Suprapubic skin (tissue), 3 donors: ENCODE measurements at regions not wholly inside any gene's neighbourhood (a gene's known extent, or its start where the extent isn't known, plus 50 kb on each side); places are given as distances from the start of the nearest gene placed in this dataset.

Experiments used
- EP300 ChIP-seq: sonication (generic); formaldehyde crosslinking; IDR thresholded peaks from one replicate; pipeline ENCODE4 v1.6.1; 2017; ENCODE audit warnings: antibody characterized with exemption
- TF ChIP-seq, protein P1 (sequence below), 2 donors: fragments of 200-600 bp in 1 of 2; fragments of 450-650 bp in 1 of 2; sonication (generic) in 1 of 2; IDR thresholded peaks; one replicate each; pipeline ENCODE4 v1.5.1; 2016 to 2019; ENCODE audit warnings: antibody characterized with exemption in 2 of 2, mild to moderate bottlenecking in 1 of 2, moderate library complexity in 1 of 2

DNA sequence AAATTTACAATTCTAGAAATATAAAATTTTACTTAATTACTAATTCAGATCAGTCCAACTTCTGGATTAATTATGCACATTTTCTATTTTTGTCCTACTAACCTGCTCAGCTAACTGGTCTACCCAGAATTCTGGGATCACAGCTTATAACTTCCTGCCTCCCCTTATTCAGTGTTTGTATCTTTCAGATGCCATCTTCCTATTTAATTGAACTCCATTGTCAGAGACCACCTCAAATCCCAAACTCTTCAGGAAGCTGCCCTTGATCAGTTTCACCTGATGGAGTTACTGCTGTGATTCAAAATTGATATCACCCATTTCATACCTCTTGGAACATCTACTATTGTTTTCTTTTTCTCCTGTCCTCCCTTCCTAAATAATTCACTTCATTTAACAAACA, 259.2 kb downstream of the WDR11 start:
- TF ChIP-seq, protein P1, sequence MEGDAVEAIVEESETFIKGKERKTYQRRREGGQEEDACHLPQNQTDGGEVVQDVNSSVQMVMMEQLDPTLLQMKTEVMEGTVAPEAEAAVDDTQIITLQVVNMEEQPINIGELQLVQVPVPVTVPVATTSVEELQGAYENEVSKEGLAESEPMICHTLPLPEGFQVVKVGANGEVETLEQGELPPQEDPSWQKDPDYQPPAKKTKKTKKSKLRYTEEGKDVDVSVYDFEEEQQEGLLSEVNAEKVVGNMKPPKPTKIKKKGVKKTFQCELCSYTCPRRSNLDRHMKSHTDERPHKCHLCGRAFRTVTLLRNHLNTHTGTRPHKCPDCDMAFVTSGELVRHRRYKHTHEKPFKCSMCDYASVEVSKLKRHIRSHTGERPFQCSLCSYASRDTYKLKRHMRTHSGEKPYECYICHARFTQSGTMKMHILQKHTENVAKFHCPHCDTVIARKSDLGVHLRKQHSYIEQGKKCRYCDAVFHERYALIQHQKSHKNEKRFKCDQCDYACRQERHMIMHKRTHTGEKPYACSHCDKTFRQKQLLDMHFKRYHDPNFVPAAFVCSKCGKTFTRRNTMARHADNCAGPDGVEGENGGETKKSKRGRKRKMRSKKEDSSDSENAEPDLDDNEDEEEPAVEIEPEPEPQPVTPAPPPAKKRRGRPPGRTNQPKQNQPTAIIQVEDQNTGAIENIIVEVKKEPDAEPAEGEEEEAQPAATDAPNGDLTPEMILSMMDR (IDR thresholded peaks at IDR 0.05), result no peak
- no peak for TF ChIP-seq EP300
